SU-DHL-6 (cell line): ENCODE measurements at regions not wholly inside any gene's neighbourhood (a gene's known extent, or its start where the extent isn't known, plus 50 kb on each side); places are given as distances from the start of the nearest gene placed in this dataset.

ENCODE experiments used
- EZH2phosphoT487 ChIP-seq: fragments of 200-600 bp; sonication (generic), shearing (Covaris generic); conservative IDR thresholded peaks from 2 replicates; pipeline ENCODE4 v1.6.1; 2018; ENCODE audit warnings: mild to moderate bottlenecking, antibody characterized with exemption, low read length, moderate library complexity, mixed read lengths
- TF ChIP-seq, protein P1 (sequence below): fragments of 200-600 bp; sonication (generic); IDR thresholded peaks from one replicate; pipeline ENCODE4 v1.5.1; 2017; ENCODE audit warnings: antibody characterized with exemption, mild to moderate bottlenecking, low read length, moderate library complexity; ENCODE audit not compliant: insufficient read depth, poor library complexity, severe bottlenecking

DNA sequence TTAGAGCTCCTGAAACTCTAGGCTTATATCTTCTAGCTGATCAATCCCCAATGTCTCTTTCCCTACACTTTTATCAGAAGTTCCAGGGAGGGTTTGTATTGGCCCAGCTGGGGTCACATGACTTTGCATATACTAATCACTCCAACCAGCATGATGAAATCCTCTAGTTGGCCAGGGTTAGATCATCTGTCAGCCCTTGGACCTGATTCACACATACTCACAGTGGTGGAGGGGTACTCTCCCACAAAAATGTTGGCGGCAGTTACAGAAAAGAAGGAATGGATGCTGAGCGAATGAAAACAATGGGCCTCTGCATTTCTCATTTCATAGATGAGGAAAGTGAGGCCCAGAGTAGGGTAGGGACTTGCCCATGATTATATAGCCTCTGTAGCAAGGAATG, 151.1 kb downstream of the PJA1 start:
- TF ChIP-seq, protein P1, sequence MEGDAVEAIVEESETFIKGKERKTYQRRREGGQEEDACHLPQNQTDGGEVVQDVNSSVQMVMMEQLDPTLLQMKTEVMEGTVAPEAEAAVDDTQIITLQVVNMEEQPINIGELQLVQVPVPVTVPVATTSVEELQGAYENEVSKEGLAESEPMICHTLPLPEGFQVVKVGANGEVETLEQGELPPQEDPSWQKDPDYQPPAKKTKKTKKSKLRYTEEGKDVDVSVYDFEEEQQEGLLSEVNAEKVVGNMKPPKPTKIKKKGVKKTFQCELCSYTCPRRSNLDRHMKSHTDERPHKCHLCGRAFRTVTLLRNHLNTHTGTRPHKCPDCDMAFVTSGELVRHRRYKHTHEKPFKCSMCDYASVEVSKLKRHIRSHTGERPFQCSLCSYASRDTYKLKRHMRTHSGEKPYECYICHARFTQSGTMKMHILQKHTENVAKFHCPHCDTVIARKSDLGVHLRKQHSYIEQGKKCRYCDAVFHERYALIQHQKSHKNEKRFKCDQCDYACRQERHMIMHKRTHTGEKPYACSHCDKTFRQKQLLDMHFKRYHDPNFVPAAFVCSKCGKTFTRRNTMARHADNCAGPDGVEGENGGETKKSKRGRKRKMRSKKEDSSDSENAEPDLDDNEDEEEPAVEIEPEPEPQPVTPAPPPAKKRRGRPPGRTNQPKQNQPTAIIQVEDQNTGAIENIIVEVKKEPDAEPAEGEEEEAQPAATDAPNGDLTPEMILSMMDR, result no peak
- no peak for TF ChIP-seq EZH2phosphoT487
